GM10266 (cell line): ENCODE measurements at regions not wholly inside any gene's neighbourhood (a gene's known extent, or its start where the extent isn't known, plus 50 kb on each side); places are given as distances from the start of the nearest gene placed in this dataset.
"Not testable (repeated sequence)": the region's sequence is repeated elsewhere in the genome, so short reads cannot be mapped to it uniquely, and the experiment has no call there.

ENCODE experiments used
- DNase-seq: peaks from one replicate; pipeline ENCODE4 v3.0.0; 2012; ENCODE audit errors: extremely low spot score
- TF ChIP-seq, protein P1 (sequence below): IDR thresholded peaks from 2 replicates; pipeline ENCODE4 v1.5.1; 2012; ENCODE audit warnings: mild to moderate bottlenecking, low read depth; ENCODE audit not compliant: control insufficient read depth, insufficient read depth; ENCODE audit errors: missing control alignments

DNA sequence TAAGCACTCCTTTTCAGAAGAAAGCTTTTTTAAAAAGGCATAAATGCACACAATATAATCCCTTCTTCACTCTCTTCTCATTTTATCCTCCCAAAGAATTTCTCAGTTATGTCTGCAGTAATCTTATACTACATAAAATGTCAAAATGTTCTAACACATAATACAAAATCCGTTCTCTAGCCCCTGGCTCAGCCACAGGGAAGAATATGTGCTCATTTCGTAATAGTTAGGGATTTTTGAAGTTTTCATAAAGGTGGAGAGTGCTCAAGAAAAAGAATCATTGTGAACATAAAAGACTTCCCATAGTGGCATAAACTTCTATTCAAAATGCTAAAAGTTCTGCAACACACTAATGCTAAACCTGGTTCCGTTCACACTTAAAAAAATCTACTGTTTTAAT lies 1410.7 kb upstream of the C9orf72 start:
- TF ChIP-seq, protein P1, sequence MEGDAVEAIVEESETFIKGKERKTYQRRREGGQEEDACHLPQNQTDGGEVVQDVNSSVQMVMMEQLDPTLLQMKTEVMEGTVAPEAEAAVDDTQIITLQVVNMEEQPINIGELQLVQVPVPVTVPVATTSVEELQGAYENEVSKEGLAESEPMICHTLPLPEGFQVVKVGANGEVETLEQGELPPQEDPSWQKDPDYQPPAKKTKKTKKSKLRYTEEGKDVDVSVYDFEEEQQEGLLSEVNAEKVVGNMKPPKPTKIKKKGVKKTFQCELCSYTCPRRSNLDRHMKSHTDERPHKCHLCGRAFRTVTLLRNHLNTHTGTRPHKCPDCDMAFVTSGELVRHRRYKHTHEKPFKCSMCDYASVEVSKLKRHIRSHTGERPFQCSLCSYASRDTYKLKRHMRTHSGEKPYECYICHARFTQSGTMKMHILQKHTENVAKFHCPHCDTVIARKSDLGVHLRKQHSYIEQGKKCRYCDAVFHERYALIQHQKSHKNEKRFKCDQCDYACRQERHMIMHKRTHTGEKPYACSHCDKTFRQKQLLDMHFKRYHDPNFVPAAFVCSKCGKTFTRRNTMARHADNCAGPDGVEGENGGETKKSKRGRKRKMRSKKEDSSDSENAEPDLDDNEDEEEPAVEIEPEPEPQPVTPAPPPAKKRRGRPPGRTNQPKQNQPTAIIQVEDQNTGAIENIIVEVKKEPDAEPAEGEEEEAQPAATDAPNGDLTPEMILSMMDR = no peak
- no peak for DNase-seq

DNA sequence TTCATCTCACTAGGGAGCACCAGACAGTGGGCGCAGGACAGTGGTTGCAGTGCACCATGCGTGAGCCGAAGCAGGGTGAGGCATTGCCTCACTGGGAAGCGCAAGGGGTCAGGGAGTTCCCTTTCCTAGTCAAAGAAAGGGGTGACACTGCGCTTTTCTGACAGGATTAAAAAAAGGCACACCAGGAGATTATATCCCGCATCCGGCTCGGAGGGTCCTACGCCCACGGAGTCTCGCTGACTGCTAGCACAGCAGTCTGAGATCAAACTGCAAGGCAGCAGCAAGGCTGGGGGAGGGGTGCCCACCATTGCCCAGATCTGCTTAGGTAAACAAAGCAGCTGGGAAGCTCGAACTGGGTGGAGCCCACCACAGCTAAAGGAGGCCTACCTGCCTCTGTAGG lies 1416.7 kb upstream of the C9orf72 start:
- not testable (repeated sequence) for DNase-seq

DNA sequence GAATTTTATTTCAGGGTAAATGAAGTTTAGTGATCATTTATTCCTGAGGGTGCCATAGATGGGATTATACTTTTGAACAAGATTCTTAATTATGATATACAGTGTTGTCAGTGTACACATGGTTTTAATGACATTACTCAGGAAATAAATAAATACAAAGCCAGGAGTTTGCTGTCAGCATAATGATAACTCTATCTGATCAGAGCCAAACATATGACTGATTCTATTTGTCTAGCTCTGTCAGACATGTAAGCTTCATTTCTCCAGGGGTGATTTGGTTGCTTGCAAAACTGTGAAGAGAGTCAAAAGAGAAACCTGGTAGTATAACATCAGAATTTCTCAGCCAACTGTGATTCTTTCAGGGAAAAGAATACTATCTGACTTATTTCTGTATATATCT lies 1425.8 kb upstream of the C9orf72 start:
- TF ChIP-seq, protein P1 = no peak
- DNase-seq = no peak

DNA sequence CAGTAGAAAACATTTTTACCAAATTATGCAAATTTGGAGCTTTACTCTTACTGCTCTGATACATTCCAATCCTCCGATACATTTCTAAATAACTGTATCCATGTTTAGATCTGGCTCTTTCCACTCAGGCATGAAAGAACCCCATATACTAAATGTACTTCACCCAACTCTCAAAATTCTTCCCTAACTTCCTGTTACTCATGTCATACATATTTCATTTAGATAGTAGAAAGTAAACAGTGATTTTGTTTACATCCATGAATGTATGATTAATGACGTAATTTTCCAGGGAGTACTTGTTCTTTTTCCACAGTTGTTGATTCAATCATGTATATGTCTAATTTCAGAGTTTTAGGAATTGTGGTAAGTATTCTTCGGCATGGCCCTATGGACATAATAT lies 1426.5 kb upstream of the C9orf72 start:
- DNase-seq = no peak
- TF ChIP-seq, protein P1 = no peak

DNA sequence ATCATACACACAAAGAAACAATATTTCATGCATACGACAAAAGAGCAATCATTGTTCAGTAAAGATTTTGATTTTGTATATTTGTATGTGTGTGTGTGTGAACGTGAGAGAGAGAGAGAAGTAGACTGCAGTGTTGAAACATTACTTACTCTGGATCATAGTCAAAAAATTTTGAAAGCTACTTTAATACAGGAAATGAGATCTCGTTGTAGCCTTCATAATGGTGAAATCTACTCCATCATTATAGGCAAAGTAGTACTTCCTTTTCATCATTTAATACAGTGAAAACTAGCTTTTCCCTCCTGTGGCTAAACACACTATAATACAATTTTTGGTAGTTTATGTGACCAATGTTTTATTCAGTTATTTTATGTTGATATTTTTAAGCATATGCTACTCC lies 1427.7 kb upstream of the C9orf72 start:
- no peak for DNase-seq
- TF ChIP-seq, protein P1 = no peak

DNA sequence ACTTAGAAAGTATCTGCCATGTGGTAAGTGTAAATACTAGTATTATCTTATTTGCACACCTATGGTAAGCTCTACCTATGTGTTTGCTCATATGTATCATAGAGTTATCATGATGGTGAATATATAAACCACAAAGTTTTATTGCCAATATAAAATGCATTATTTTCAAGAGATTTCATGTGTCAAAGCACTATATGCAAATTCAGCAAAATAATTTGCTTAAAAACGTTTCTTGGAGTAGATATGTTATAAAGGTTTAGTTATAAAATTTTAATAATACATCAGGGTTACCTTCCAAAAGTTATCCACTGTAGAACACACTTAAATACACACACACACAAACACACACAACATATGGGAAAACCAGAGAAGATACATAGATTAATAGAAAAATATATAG lies 1431.7 kb upstream of the C9orf72 start:
- TF ChIP-seq, protein P1 = no peak
- DNase-seq = no peak

DNA sequence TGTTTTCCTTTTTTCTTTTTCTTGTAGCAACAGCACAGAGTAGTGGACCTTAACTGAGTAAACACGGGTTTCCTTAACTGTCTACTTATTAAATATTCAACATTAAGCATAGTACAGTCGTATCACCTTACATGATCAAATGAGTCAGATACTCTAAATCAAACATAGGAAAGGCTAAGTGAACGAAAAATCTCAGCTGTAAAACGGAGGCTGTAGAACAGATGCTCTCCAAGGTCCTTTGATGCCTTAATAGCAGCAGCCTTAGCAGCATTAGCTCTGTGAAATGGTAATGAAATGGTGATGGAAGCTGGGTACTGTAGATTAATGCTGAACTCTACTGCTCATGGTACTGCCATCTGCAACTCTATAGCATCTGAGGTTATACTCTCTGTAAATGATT lies 1433.3 kb upstream of the C9orf72 start:
- TF ChIP-seq, protein P1 = no peak
- no peak for DNase-seq

DNA sequence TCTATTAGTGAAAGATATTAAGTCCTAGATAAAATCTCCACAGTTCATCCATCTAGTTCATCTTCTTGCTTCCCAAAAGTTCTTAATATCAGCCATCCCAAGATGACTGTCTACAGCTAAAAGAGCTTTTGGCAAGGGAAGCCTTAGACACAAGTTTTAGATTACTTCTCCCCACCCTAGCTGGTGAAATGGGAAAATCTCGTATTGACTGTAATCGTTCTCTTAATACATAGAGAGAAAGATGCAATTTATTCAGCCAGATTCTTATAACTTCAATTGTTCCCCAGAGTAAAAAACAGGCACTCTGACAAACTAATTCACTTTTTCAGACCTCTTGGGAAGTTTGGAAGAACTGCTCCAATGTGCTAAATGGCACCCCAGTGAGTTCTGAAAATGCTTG lies 1439.6 kb upstream of the C9orf72 start:
- TF ChIP-seq, protein P1 = no peak
- DNase-seq = no peak
